Ascending aorta (tissue), 2 donors: ENCODE measurements at regions not wholly inside any gene's neighbourhood (a gene's known extent, or its start where the extent isn't known, plus 50 kb on each side); places are given as distances from the start of the nearest gene placed in this dataset.

Source experiments
- DNase-seq, 2 donors: peaks; one replicate each; pipeline ENCODE4 v3.0.0-alpha.2; 2019; ENCODE audit warnings: low spot score in 2 of 2
- H3K27ac ChIP-seq, 2 donors: fragments of 200-600 bp; sonication (generic); one replicate each; pipeline ENCODE4 v1.5.1; 2016 to 2017; ENCODE audit warnings: mild to moderate bottlenecking in 1 of 2
- H3K27me3 ChIP-seq: fragments of 200-600 bp; sonication (generic); one replicate; pipeline ENCODE4 v1.5.1; 2017
- H3K36me3 ChIP-seq, 2 donors: fragments of 200-600 bp; sonication (generic); one replicate each; pipeline ENCODE4 v1.5.1; 2016
- H3K4me1 ChIP-seq, 2 donors: fragments of 200-600 bp; sonication (generic); one replicate each; pipeline ENCODE4 v1.5.1; 2016 to 2017; ENCODE audit warnings: mild to moderate bottlenecking in 1 of 2
- H3K4me3 ChIP-seq, 2 donors: fragments of 200-600 bp; sonication (generic); one replicate each; pipeline ENCODE4 v1.5.1; 2016 to 2017; ENCODE audit warnings: mild to moderate bottlenecking in 1 of 2
- H3K9me3 ChIP-seq, 2 donors: fragments of 200-600 bp; sonication (generic); one replicate each; pipeline ENCODE4 v1.5.1; 2016
- intact Hi-C: fragments of 100-400 bp; cut with DNase I; formaldehyde crosslinking; loops from one replicate; pipeline ENCODE4 v1.15.1; 2023
- TF ChIP-seq, protein P1 (sequence below), 3 experiments: fragments of 200-600 bp in 2 of 3; fragments of 450-650 bp in 1 of 3; sonication (generic) in 2 of 3; IDR thresholded peaks; one replicate each; pipeline ENCODE4 v1.5.1; 2016 to 2019; ENCODE audit warnings: antibody characterized with exemption in 3 of 3, mild to moderate bottlenecking in 1 of 3, moderate library complexity in 1 of 3

DNA sequence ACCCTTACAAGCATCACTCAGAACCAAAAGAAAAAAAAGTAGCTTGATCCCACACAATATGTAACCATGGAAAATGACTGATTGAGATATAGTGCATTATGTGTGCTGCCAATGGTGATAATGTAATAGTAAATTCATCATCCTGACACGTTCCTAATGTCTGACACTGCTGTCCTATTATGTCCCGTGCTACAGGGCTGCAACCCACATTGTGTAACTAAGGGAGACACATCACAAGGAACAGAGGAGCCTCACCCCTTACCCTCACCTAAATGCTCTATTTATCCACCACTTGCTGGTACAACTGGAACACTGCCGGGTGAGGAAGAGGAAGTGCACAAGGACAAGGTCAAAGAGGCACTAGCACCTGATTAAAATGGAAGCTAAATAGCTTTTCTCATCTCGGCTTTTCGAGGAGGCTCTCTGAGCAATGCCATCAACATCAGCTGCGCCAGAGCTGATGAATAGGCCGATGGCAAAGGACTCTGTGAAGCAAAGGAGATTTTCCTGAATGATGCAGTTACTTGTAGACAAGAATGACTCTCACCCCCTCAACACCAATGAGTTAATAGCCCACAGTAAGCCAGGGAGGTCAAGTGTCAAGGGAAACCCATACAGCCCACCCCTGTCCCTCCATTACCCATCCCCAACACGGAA lies 181.6 kb downstream of the HNRNPD start:
- TF ChIP-seq, protein P1, sequence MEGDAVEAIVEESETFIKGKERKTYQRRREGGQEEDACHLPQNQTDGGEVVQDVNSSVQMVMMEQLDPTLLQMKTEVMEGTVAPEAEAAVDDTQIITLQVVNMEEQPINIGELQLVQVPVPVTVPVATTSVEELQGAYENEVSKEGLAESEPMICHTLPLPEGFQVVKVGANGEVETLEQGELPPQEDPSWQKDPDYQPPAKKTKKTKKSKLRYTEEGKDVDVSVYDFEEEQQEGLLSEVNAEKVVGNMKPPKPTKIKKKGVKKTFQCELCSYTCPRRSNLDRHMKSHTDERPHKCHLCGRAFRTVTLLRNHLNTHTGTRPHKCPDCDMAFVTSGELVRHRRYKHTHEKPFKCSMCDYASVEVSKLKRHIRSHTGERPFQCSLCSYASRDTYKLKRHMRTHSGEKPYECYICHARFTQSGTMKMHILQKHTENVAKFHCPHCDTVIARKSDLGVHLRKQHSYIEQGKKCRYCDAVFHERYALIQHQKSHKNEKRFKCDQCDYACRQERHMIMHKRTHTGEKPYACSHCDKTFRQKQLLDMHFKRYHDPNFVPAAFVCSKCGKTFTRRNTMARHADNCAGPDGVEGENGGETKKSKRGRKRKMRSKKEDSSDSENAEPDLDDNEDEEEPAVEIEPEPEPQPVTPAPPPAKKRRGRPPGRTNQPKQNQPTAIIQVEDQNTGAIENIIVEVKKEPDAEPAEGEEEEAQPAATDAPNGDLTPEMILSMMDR (IDR thresholded peaks at IDR 0.05): no peak
- H3K4me3 ChIP-seq: no peak overlapping the region
- no peaks in the 10 kb centered on the region for H3K27me3 ChIP-seq
- no peaks in the 10 kb centered on the region for H3K36me3 ChIP-seq
- H3K4me1 ChIP-seq: no peaks in the 10 kb centered on the region
- DNase-seq: no peak
- intact Hi-C loops: no loop called here
- no peak overlapping the region for H3K27ac ChIP-seq
- no peaks in the 10 kb centered on the region for H3K9me3 ChIP-seq

DNA sequence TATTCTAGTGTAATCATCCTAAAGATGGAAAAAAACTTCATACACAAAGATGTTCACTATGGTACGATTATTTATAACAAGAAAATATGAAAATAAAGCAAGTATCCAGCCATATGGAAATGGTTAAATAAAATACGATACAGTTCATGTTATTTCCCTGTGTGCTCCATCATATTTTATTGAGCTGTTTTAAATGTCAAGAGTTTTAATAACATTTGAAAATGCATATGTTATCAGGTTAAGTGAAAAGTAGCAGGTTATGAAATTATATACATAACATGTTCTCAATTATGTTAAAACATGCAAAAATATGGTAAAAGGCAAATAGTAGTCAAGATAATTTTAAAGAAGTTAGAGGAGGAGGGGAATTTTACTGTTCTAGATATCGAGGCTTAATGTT lies 192.0 kb downstream of the HNRNPD start:
- no peaks in the 10 kb centered on the region for H3K4me1 ChIP-seq
- no peak overlapping the region for H3K27ac ChIP-seq
- no peak overlapping the region for H3K4me3 ChIP-seq
- intact Hi-C loops: no loop called here
- no peak for DNase-seq
- H3K9me3 ChIP-seq: no peaks in the 10 kb centered on the region
- H3K27me3 ChIP-seq: no peaks in the 10 kb centered on the region
- H3K36me3 ChIP-seq: no peaks in the 10 kb centered on the region
- TF ChIP-seq, protein P1 (IDR thresholded peaks at IDR 0.05): no peak

DNA sequence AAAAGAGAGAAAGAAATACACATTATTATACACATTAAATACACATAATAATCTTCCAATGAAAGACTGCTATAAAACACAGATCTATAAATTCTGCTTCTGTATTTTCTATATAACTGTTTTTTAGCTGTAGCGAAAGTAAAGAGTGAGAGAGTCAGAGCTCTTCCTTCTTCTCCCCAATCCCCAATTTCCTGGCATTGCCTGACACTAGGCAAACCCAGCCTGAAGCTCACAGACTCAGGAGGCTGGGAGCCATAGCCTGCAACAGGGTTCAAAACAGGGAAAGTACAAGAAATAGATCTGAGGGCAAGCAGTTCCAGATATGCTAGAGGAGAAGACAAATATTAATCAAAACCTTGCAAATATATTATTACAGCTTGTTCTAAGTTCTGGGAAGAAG lies 201.6 kb downstream of the HNRNPD start:
- H3K4me1 ChIP-seq: no peaks in the 10 kb centered on the region
- H3K9me3 ChIP-seq: no peaks in the 10 kb centered on the region
- TF ChIP-seq, protein P1 (IDR thresholded peaks at IDR 0.05): no peak
- no peak overlapping the region for H3K4me3 ChIP-seq
- intact Hi-C loops: no loop called here
- DNase-seq: no peak
- H3K36me3 ChIP-seq: no peaks in the 10 kb centered on the region
- H3K27me3 ChIP-seq: no peaks in the 10 kb centered on the region
- no peak overlapping the region for H3K27ac ChIP-seq

DNA sequence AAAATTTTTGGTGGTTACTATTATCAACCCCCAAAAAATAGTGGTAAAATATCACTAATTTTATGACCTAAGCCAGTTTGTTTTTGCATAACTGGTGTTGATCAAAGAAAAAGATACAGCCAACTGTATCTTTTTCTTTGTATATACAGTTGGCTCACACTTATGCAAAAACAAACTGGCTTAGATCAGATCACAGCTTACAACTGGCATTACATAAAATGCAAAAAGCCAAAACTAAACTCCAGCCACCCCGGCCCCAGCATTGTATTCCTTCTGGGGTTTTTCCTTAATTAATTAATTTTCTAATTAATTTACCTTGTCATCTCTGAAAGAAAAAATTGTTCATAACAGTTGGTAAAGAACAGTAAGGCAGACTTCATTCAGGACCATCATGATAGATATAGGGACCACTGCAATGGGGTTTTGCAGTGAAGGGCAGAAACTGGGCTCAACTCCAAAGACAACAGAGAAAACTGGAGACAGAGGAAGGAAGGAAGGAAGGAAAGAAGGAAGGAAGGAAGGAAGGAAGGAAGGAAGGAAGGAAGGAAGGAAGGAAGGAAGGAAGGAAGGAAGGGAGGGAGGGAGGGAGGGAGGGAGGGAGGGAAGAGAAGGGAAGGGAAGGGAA lies 202.1 kb downstream of the HNRNPD start:
- intact Hi-C loops: no loop called here
- no peaks in the 10 kb centered on the region for H3K9me3 ChIP-seq
- H3K27me3 ChIP-seq: no peaks in the 10 kb centered on the region
- no peak overlapping the region for H3K27ac ChIP-seq
- DNase-seq: no peak
- TF ChIP-seq, protein P1 (IDR thresholded peaks at IDR 0.05): no peak
- no peaks in the 10 kb centered on the region for H3K4me1 ChIP-seq
- no peak overlapping the region for H3K4me3 ChIP-seq
- H3K36me3 ChIP-seq: no peaks in the 10 kb centered on the region

DNA sequence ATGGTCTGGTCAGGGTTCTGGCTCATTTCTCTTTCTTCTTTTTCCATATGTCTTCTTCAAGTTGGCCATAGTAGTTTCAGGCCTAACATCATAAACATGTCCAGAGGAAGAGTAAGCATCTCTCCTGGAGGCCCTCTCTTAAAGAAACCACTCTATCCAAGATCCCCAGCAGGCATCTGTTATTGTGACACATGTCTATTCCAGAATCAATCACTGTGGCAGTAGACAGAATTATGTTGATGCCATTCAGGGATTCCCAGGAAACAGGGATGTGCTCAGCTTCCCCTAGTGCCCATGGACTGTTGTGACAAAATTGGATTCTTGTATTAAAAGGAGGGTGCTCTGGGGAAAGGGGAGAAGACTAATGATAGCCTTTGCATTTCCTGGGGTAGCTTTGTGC lies 224.0 kb downstream of the HNRNPD start:
- peaks cover 0 to 4% of the 10 kb centered on the region in 2 donors for H3K9me3 ChIP-seq
- no peak overlapping the region for H3K27ac ChIP-seq
- intact Hi-C loops: no loop called here
- TF ChIP-seq, protein P1 (IDR thresholded peaks at IDR 0.05): no peak
- DNase-seq: no peak
- no peaks in the 10 kb centered on the region for H3K4me1 ChIP-seq
- H3K4me3 ChIP-seq: no peak overlapping the region
- H3K27me3 ChIP-seq: no peaks in the 10 kb centered on the region
- no peaks in the 10 kb centered on the region for H3K36me3 ChIP-seq
